Endodermal cell (in vitro differentiated cells): ENCODE measurements at regions not wholly inside any gene's neighbourhood (a gene's known extent, or its start where the extent isn't known, plus 50 kb on each side); places are given as distances from the start of the nearest gene placed in this dataset.

Experiments used
- DNase-seq: peaks from one replicate; pipeline ENCODE4 v3.0.0-alpha.2; 2017
- H3K27ac ChIP-seq: 2 replicates; pipeline ENCODE4 v1.5.1; 2013; ENCODE audit warnings: mild to moderate bottlenecking, low read depth, low read length, moderate library complexity
- H3K27me3 ChIP-seq: 2 replicates; pipeline ENCODE4 v1.6.1; 2013; ENCODE audit warnings: mild to moderate bottlenecking, low read length, moderate library complexity; ENCODE audit not compliant: insufficient read depth, control insufficient read depth, poor library complexity, severe bottlenecking
- H3K36me3 ChIP-seq: 2 replicates; pipeline ENCODE4 v1.7.0; 2013; ENCODE audit warnings: mild to moderate bottlenecking, low read length, moderate library complexity; ENCODE audit not compliant: control insufficient read depth, insufficient read depth
- H3K4me1 ChIP-seq: one replicate; pipeline ENCODE4 v1.7.0; 2013; ENCODE audit warnings: low read length; ENCODE audit not compliant: control insufficient read depth, insufficient read depth
- H3K4me3 ChIP-seq: 2 replicates; pipeline ENCODE4 v1.5.1; 2013; ENCODE audit warnings: mild to moderate bottlenecking, low read length, moderate library complexity
- H3K9ac ChIP-seq: 2 replicates; pipeline ENCODE4 v1.6.1; 2013; ENCODE audit warnings: mild to moderate bottlenecking, low read length, moderate library complexity; ENCODE audit not compliant: poor library complexity, severe bottlenecking; ENCODE audit errors: extremely low read depth
- H3K9me3 ChIP-seq: 2 replicates; pipeline ENCODE4 v1.6.1; 2013; ENCODE audit warnings: mild to moderate bottlenecking, low read length, moderate library complexity; ENCODE audit not compliant: control insufficient read depth
- H3K27ac Mint-ChIP-seq: 2 replicates; pipeline ENCODE4 v1.8.0; 2020; ENCODE audit warnings: mixed read lengths
- H3K27me3 Mint-ChIP-seq: 2 replicates; pipeline ENCODE4 v1.8.0; 2021; ENCODE audit warnings: mild to moderate bottlenecking, mixed read lengths; ENCODE audit not compliant: insufficient read depth
- H3K36me3 Mint-ChIP-seq: 2 replicates; pipeline ENCODE4 v1.8.0; 2020; ENCODE audit warnings: low read depth, mixed read lengths
- H3K4me1 Mint-ChIP-seq: 2 replicates; pipeline ENCODE4 v1.8.0; 2020; ENCODE audit warnings: mixed read lengths
- H3K4me3 Mint-ChIP-seq: 2 replicates; pipeline ENCODE4 v1.8.0; 2020; ENCODE audit warnings: mild to moderate bottlenecking, moderate library complexity, mixed read lengths
- H3K9me3 Mint-ChIP-seq: 2 replicates; pipeline ENCODE4 v1.8.0; 2020; ENCODE audit warnings: mild to moderate bottlenecking, mixed read lengths
- CTCF ChIP-seq: fragments of 200-600 bp; sonication (generic); conservative IDR thresholded peaks from 2 replicates; pipeline ENCODE4 v1.5.0; 2021; ENCODE audit warnings: antibody characterized with exemption, mild to moderate bottlenecking
- WGBS, 2 experiments: methylation state at CpG; one replicate each; pipeline versions ENCODE4 v1.1.5 to v1.1.7; 2013; ENCODE audit warnings: missing lambda C conversion rate in 2 of 2, mixed read lengths in 1 of 2; ENCODE audit not compliant: insufficient coverage in 1 of 2, insufficient read length in 1 of 2; 5-methylcytosine and 5-hydroxymethylcytosine counted together

GRCh38 chr2:16509042-16509441 is 156.6 kb downstream of the CYRIA start:
- peaks cover 36% of the 10 kb centered on the region for H3K27me3 Mint-ChIP-seq
- Histone ChIP-seq H3K27me3 (peaks cover 30% of the 10 kb centered on the region), H3K36me3 (no peaks in the 10 kb centered on the region), H3K9me3 (no peaks in the 10 kb centered on the region), H3K27ac (no peak overlapping the region), H3K4me1 (no peaks in the 10 kb centered on the region), H3K9ac (no peak overlapping the region), H3K4me3 (no peak overlapping the region)
- H3K36me3 Mint-ChIP-seq: no peaks in the 10 kb centered on the region
- H3K9me3 Mint-ChIP-seq: no peaks in the 10 kb centered on the region
- H3K27ac Mint-ChIP-seq: no peak overlapping the region
- DNase-seq: no peak
- 85 to 100% methylated on average over 1 to 3 of the region's 3 CpGs for WGBS, 2 experiments
- H3K4me1 Mint-ChIP-seq: peaks cover 9% of the 10 kb centered on the region
- no peak for TF ChIP-seq CTCF
- no peak overlapping the region for H3K4me3 Mint-ChIP-seq

- H3K9ac ChIP-seq: no peak overlapping the region
- WGBS, 2 experiments: 36 to 43% methylated on average over 9 to 12 of the region's 12 CpGs
- no peak for DNase-seq
- TF ChIP-seq CTCF: no peak
- Mint-ChIP-seq H3K9me3 (no peaks in the 10 kb centered on the region), H3K36me3 (no peaks in the 10 kb centered on the region), H3K27ac (no peak overlapping the region), H3K4me1 (peaks cover 9% of the 10 kb centered on the region), H3K4me3 (peak overlapping the region; percentile 55), H3K27me3 (peaks cover 36% of the 10 kb centered on the region)
- H3K36me3 ChIP-seq: no peaks in the 10 kb centered on the region
- no peak overlapping the region for H3K4me3 ChIP-seq
- peaks cover 30% of the 10 kb centered on the region for H3K27me3 ChIP-seq
- H3K9me3 ChIP-seq: no peaks in the 10 kb centered on the region
- H3K4me1 ChIP-seq: no peaks in the 10 kb centered on the region
- H3K27ac ChIP-seq: no peak overlapping the region
Observed at GRCh38 chr2:16508490-16508851, 157.2 kb downstream of the CYRIA start.

DNA sequence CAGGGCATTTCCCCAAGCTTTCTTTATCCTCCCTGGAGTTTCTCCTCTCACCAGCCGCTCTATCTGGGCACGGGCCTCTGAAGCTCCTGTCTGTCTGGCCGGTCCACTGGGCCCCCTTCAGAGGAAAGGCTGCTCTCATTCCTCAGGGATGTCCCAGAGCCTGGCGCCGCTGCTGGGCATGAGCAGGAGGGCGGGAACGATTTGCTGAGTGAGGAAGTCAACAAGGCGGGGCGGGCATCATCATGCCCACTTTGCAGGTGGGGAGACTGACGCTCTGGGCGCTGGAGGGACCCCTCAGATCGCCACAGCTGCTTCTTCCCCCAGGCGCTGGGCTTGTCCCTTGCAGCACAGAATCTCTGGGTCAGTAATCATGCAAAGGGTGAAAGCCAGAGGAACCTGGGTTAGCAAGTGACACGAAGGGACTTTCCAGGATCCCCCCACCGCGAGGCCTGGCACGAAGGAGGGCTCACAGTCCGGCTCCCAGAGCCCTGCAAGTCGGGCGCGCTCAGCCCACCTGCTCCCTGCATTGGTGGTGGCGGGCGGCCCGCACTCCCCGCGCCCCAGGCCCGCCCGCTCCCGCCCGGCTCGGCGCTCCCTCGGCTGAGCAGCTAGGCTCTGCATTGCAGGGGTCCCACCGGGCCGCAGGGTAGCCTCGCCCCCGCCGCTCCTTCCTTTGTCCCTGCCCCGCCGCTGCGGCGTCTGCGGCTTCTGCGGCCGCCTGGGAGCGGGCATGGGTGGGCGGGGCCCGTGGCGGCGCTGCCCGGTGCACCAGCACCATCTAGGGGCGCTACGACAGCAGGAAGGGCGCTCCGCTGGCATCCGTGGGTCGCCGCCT is 157.8 kb downstream of the CYRIA start:
- Histone ChIP-seq H3K27ac (no peak overlapping the region), H3K4me1 (no peaks in the 10 kb centered on the region), H3K36me3 (no peaks in the 10 kb centered on the region), H3K4me3 (peak overlapping the region; percentile 60), H3K9ac (peak overlapping the region; percentile 20), H3K9me3 (no peaks in the 10 kb centered on the region), H3K27me3 (peaks cover 30% of the 10 kb centered on the region)
- Mint-ChIP-seq H3K27ac (no peak overlapping the region), H3K9me3 (no peaks in the 10 kb centered on the region), H3K4me1 (peaks cover 9% of the 10 kb centered on the region), H3K36me3 (no peaks in the 10 kb centered on the region), H3K27me3 (peaks cover 36% of the 10 kb centered on the region), H3K4me3 (peak overlapping the region; percentile 55)
- TF ChIP-seq CTCF: peak; percentile 96
- peak; percentile 89 for DNase-seq
- WGBS, 2 experiments: 13 to 17% methylated on average over 21 to 58 of the region's 58 CpGs
